ENCODE measurements at regions not wholly inside any gene's neighbourhood (a gene's known extent, or its start where the extent isn't known, plus 50 kb on each side); places are given as distances from the start of the nearest gene placed in this dataset.
"Not testable (repeated sequence)": the region's sequence is repeated elsewhere in the genome, so short reads cannot be mapped to it uniquely, and the experiment has no call there.

GRCh38 chr12:23140710-23141109, 515.7 kb downstream of the ETNK1 start:
- Mint-ChIP-seq H3K9me3 (ENCODE audit: insufficient read depth) (no peaks in the 10 kb centered on the region), H3K27me3 (peaks cover 3% of the 10 kb centered on the region), H3K4me1 (no peaks in the 10 kb centered on the region), H3K27ac (no peak overlapping the region), H3K4me3 (no peak overlapping the region)
- Histone ChIP-seq H3K9ac (ENCODE audit: low read length) (no peak overlapping the region), H3K4me1 (ENCODE audit: control insufficient read depth in 2 of 2, insufficient read depth in 2 of 2, low read length in 2 of 2) (no peaks in the 10 kb centered on the region), H4K20me1 (ENCODE audit: control insufficient read depth, insufficient read depth, low read length, poor library complexity, severe bottlenecking) (no peaks in the 10 kb centered on the region), H3K9me3 (ENCODE audit: control extremely low read depth in 1 of 3, control insufficient read depth in 2 of 3, insufficient read depth in 1 of 3, low read length in 2 of 3) (peaks cover 0 to 2% (median 0%) of the 10 kb centered on the region in 3 donors), H3K36me3 (replicated peaks in 1 of 2; ENCODE audit: control extremely low read depth in 1 of 2, control insufficient read depth in 1 of 2, extremely low read depth in 1 of 2, insufficient read depth in 2 of 2, low read length in 1 of 2) (no peaks in the 10 kb centered on the region), H3K4me3 (ENCODE audit: control extremely low read depth in 1 of 5, extremely low read depth in 1 of 5, insufficient read depth in 1 of 5, low read depth in 2 of 5, low read length in 4 of 5) (no peak overlapping the region), H3K79me2 (ENCODE audit: control insufficient read depth, insufficient read depth, low read length) (no peaks in the 10 kb centered on the region), H3K4me2 (replicated peaks; ENCODE audit: low read depth, low read length, poor library complexity, severe bottlenecking) (no peak overlapping the region), H3K27me3 (replicated peaks in 1 of 4; ENCODE audit: control extremely low read depth in 1 of 4, control insufficient read depth in 3 of 4, insufficient read depth in 4 of 4, low read length in 3 of 4) (no peaks in the 10 kb centered on the region), H2AFZ (ENCODE audit: insufficient read depth, low read depth, low read length, poor library complexity, severe bottlenecking) (no peak overlapping the region), H3K27ac (ENCODE audit: low read length in 2 of 2) (no peak overlapping the region)
- CTCF ChIA-PET = no interaction called here
- DNase-seq (no peak), ATAC-seq (ENCODE audit: low read depth) (no peak)
- TF ChIP-seq CTCF (IDR thresholded peaks at IDR 0.05) (no peak), EZH2 (IDR thresholded peaks at IDR 0.05; ENCODE audit: borderline replicate concordance, insufficient read depth, low read depth, low read length, poor library complexity, severe bottlenecking) (no peak)
- POLR2A ChIA-PET = no interaction called here
- intact Hi-C loops (cut with micrococcal nuclease) = no loop called here

GRCh38 chr12:23141335-23141734, 516.4 kb downstream of the ETNK1 start:
- H3K4me3 Mint-ChIP-seq = no peak overlapping the region
- H3K27me3 ChIP-seq (replicated peaks in 1 of 4; ENCODE audit: control extremely low read depth in 1 of 4, control insufficient read depth in 3 of 4, insufficient read depth in 4 of 4, low read length in 3 of 4) = no peaks in the 10 kb centered on the region
- ChIA-PET CTCF (no interaction called here), POLR2A (no interaction called here)
- H2AFZ ChIP-seq (ENCODE audit: insufficient read depth, low read depth, low read length, poor library complexity, severe bottlenecking) = no peak overlapping the region
- peaks cover 3% of the 10 kb centered on the region for H3K27me3 Mint-ChIP-seq
- no peaks in the 10 kb centered on the region for H3K9me3 Mint-ChIP-seq (ENCODE audit: insufficient read depth)
- intact Hi-C loops (cut with micrococcal nuclease) = no loop called here
- no peak overlapping the region for H3K27ac Mint-ChIP-seq
- H3K9ac ChIP-seq (ENCODE audit: low read length) = no peak overlapping the region
- no peaks in the 10 kb centered on the region for H3K4me1 ChIP-seq (ENCODE audit: control insufficient read depth in 2 of 2, insufficient read depth in 2 of 2, low read length in 2 of 2)
- no peaks in the 10 kb centered on the region for H3K4me1 Mint-ChIP-seq
- ATAC-seq (ENCODE audit: low read depth) = no peak
- peaks cover 0 to 6% (median 0%) of the 10 kb centered on the region in 3 donors for H3K9me3 ChIP-seq (ENCODE audit: control extremely low read depth in 1 of 3, control insufficient read depth in 2 of 3, insufficient read depth in 1 of 3, low read length in 2 of 3)
- H3K27ac ChIP-seq (ENCODE audit: low read length in 2 of 2) = no peak overlapping the region
- no peak overlapping the region for H3K4me3 ChIP-seq (ENCODE audit: control extremely low read depth in 1 of 5, extremely low read depth in 1 of 5, insufficient read depth in 1 of 5, low read depth in 2 of 5, low read length in 4 of 5)
- H3K79me2 ChIP-seq (ENCODE audit: control insufficient read depth, insufficient read depth, low read length) = no peaks in the 10 kb centered on the region
- no peak overlapping the region for H3K4me2 ChIP-seq (replicated peaks; ENCODE audit: low read depth, low read length, poor library complexity, severe bottlenecking)
- no peaks in the 10 kb centered on the region for H3K36me3 ChIP-seq (replicated peaks in 1 of 2; ENCODE audit: control extremely low read depth in 1 of 2, control insufficient read depth in 1 of 2, extremely low read depth in 1 of 2, insufficient read depth in 2 of 2, low read length in 1 of 2)
- TF ChIP-seq EZH2 (IDR thresholded peaks at IDR 0.05; ENCODE audit: borderline replicate concordance, insufficient read depth, low read depth, low read length, poor library complexity, severe bottlenecking) = no peak
- no peak for TF ChIP-seq CTCF (IDR thresholded peaks at IDR 0.05)
- no peaks in the 10 kb centered on the region for H4K20me1 ChIP-seq (ENCODE audit: control insufficient read depth, insufficient read depth, low read length, poor library complexity, severe bottlenecking)
- no peak for DNase-seq

- CTCF ChIA-PET; H3K36me3 ChIP-seq (replicated peaks in 1 of 2; ENCODE audit: control extremely low read depth in 1 of 2, control insufficient read depth in 1 of 2, extremely low read depth in 1 of 2, insufficient read depth in 2 of 2, low read length in 1 of 2); H3K27me3 ChIP-seq (replicated peaks in 1 of 4; ENCODE audit: control extremely low read depth in 1 of 4, control insufficient read depth in 3 of 4, insufficient read depth in 4 of 4, low read length in 3 of 4); DNase-seq; H3K4me1 Mint-ChIP-seq; H3K4me3 ChIP-seq (ENCODE audit: control extremely low read depth in 1 of 5, extremely low read depth in 1 of 5, insufficient read depth in 1 of 5, low read depth in 2 of 5, low read length in 4 of 5); H3K4me2 ChIP-seq (replicated peaks; ENCODE audit: low read depth, low read length, poor library complexity, severe bottlenecking); H3K27ac ChIP-seq (ENCODE audit: low read length in 2 of 2); H3K79me2 ChIP-seq (ENCODE audit: control insufficient read depth, insufficient read depth, low read length); H3K27me3 Mint-ChIP-seq; H3K4me1 ChIP-seq (ENCODE audit: control insufficient read depth in 2 of 2, insufficient read depth in 2 of 2, low read length in 2 of 2); H3K27ac Mint-ChIP-seq; H3K9me3 ChIP-seq (ENCODE audit: control extremely low read depth in 1 of 3, control insufficient read depth in 2 of 3, insufficient read depth in 1 of 3, low read length in 2 of 3); H3K4me3 Mint-ChIP-seq; H3K9me3 Mint-ChIP-seq (ENCODE audit: insufficient read depth); POLR2A ChIA-PET; H2AFZ ChIP-seq (ENCODE audit: insufficient read depth, low read depth, low read length, poor library complexity, severe bottlenecking); H3K9ac ChIP-seq (ENCODE audit: low read length); ATAC-seq (ENCODE audit: low read depth); H4K20me1 ChIP-seq (ENCODE audit: control insufficient read depth, insufficient read depth, low read length, poor library complexity, severe bottlenecking); intact Hi-C loops (cut with micrococcal nuclease): not testable (repeated sequence)
- WGBS (ENCODE audit: insufficient coverage) = 96% methylated on average over 12 of the region's 15 CpGs
Measured at GRCh38 chr12:23146070-23146469, 521.1 kb downstream of the ETNK1 start.

Measured in B cell (primary cell).